ENCODE measurements at regions not wholly inside any gene's neighbourhood (a gene's known extent, or its start where the extent isn't known, plus 50 kb on each side); places are given as distances from the start of the nearest gene placed in this dataset.

DNA sequence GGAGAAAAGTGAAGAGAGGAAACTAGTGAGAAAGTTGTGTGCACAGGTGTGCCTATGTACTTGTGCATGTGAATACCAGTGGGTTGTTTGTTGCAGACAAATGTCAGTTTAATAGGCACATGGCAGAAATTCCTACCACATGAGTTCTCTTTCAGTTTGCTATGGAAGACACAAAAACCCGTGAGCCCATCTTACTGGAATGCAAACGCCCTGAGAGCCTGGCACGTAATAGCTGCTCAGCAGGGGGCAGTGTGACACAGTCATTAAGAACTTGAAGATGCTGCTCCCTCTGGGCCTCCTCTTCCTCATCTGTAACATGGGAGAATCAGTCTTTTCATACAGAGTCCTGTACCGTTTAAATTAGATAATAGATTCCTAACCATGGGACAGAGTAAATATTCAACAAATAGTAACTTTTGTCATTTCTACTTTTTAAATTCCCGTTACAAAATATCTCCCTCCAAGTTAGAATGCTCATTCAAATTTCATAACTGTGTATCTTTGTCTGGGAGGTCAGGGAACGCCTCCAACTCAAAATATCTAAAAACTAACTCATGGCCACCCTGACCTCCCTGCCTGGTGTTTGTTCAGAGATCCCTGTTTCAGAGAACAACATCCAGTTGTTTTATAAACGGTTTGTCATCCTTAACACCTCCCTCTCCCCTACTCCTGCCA, 802.9 kb downstream of the MAFB start:
- Histone ChIP-seq H4K5ac (ENCODE audit: insufficient read length, low read depth, low read length) (no peak overlapping the region), H4K91ac (replicated peaks; ENCODE audit: insufficient read length, low read length) (peak overlapping the region; percentile 78), H3K9ac (replicated peaks in 1 of 4; ENCODE audit: extremely low read depth in 1 of 4, low read depth in 3 of 4, low read length in 3 of 4) (no peak overlapping the region), H3K27ac (ENCODE audit: low read depth, low read length) (no peak overlapping the region), H3K4ac (replicated peaks; ENCODE audit: insufficient read length, low read depth, low read length) (no peak overlapping the region), H3K36me3 (ENCODE audit: control insufficient read depth in 2 of 4, insufficient read depth in 4 of 4, low read length in 3 of 4) (no peaks in the 10 kb centered on the region), H3K18ac (ENCODE audit: extremely low read depth, low read length) (peak overlapping the region; percentile 76; the same call in 1 of the 2 replicates), H3K79me1 (ENCODE audit: low read depth, low read length) (no peaks in the 10 kb centered on the region), H3K9me3 (ENCODE audit: insufficient read depth in 2 of 2, low read depth in 1 of 2, low read length in 1 of 2) (peaks cover 7 to 8% of the 10 kb centered on the region in 2 experiments; a peak in 3 of 4 replicates), H2AK5ac (ENCODE audit: low read depth, low read length) (no peak overlapping the region; the same call in 1 of the 2 replicates), H4K20me1 (replicated peaks in 1 of 2; ENCODE audit: control insufficient read depth in 1 of 2, insufficient read depth in 2 of 2, low read length in 2 of 2) (no peaks in the 10 kb centered on the region), H3K23me2 (ENCODE audit: low read depth, low read length) (no peaks in the 10 kb centered on the region), H2BK12ac (ENCODE audit: low read depth, low read length) (no peak overlapping the region), H4K8ac (ENCODE audit: extremely low read depth, insufficient read depth, low read length) (no peak overlapping the region), H3K4me3 (ENCODE audit: extremely low read depth in 1 of 4, insufficient read depth in 2 of 4, low read depth in 3 of 4, low read length in 4 of 4) (no peak overlapping the region), H3K4me2 (ENCODE audit: insufficient read depth in 1 of 2, low read depth in 2 of 2, low read length in 2 of 2) (no peak overlapping the region), H3K56ac (replicated peaks; ENCODE audit: insufficient read length, low read depth, low read length) (no peak overlapping the region), H2BK15ac (ENCODE audit: low read length) (no peak overlapping the region), H3K27me3 (replicated peaks in 1 of 4; ENCODE audit: control insufficient read depth in 3 of 4, extremely low read depth in 1 of 4, insufficient read depth in 3 of 4, low read length in 3 of 4) (no peaks in the 10 kb centered on the region), H3K79me2 (ENCODE audit: control insufficient read depth in 1 of 2, insufficient read depth in 2 of 2, low read length in 2 of 2) (no peaks in the 10 kb centered on the region), H2AFZ (ENCODE audit: low read length) (0 out of 2 replicates have a peak overlapping the region, but pooled peaks have one; percentile 26), H2BK120ac (replicated peaks; ENCODE audit: low read depth, low read length) (no peak overlapping the region), H3K14ac (ENCODE audit: insufficient read length) (no peak overlapping the region), H3K23ac (ENCODE audit: insufficient read length) (no peak overlapping the region), H2BK20ac (ENCODE audit: low read length) (peak overlapping the region; percentile 26; the same call in 1 of the 2 replicates), H2BK5ac (ENCODE audit: low read depth, low read length) (0 out of 2 replicates have a peak overlapping the region, but pooled peaks have one; percentile 32), H3K4me1 (replicated peaks in 1 of 4; ENCODE audit: control insufficient read depth in 3 of 4, insufficient read depth in 4 of 4, low read length in 3 of 4) (0 out of 7 replicates have a peak, but pooled peaks cover 0 to 3% (median 0%) of the 10 kb centered on the region in 4 experiments)
- POLR2A ChIA-PET (ENCODE audit: partially characterized antibody): interaction anchor here (0.6 kb wide), 1 partner anchor 390 kb away, joined by 3 read pairs; no protein-coding TSS in a partner anchor
- peak; percentile 82 for FAIRE-seq
- DNase-seq (ENCODE audit: low read depth in 1 of 2, low spot score in 2 of 2): peak; percentile 66 to 80
- CTCF ChIA-PET (ENCODE audit: partially characterized antibody): interaction anchor here (2.8 kb wide), 1 partner anchor 12 kb away, joined by 7 read pairs; no protein-coding TSS in a partner anchor
- 76% methylated on average over 7 of the region's 7 CpGs; no CpG with 5 or more reads in 1 of the 2 experiments for WGBS, 2 experiments (ENCODE audit: extremely low coverage in 1 of 2, insufficient coverage in 1 of 2, insufficient read length in 1 of 2, insufficient replicate concordance in 2 of 2, low coverage in 1 of 2, low lambda C conversion rate in 2 of 2, missing lambda C conversion rate in 1 of 2)
- TF ChIP-seq RAD21 (IDR thresholded peaks at IDR 0.05 in 1 of 2, conservative IDR thresholded peaks at IDR 0.05 in 1 of 2; ENCODE audit: low read depth in 2 of 2, low read length in 2 of 2) (peak; percentile 82 to 84), ZNF274 (IDR thresholded peaks at IDR 0.05; ENCODE audit: borderline replicate concordance, extremely low read depth, low read length) (peak; percentile 20; the same call in 1 of the 2 replicates), SAP30 (IDR thresholded peaks at IDR 0.05; ENCODE audit: insufficient read depth, insufficient replicate concordance, low read length) (no peak), CHD1 (IDR thresholded peaks at IDR 0.05; ENCODE audit: low read depth, low read length) (no peak), JUND (IDR thresholded peaks at IDR 0.05; ENCODE audit: low read length) (0 out of 2 replicates have a peak, but pooled peaks have one; percentile 11), TEAD4 (IDR thresholded peaks at IDR 0.05; ENCODE audit: low read depth, low read length) (peak; percentile 81)
- TF ChIP-seq, protein P1, sequence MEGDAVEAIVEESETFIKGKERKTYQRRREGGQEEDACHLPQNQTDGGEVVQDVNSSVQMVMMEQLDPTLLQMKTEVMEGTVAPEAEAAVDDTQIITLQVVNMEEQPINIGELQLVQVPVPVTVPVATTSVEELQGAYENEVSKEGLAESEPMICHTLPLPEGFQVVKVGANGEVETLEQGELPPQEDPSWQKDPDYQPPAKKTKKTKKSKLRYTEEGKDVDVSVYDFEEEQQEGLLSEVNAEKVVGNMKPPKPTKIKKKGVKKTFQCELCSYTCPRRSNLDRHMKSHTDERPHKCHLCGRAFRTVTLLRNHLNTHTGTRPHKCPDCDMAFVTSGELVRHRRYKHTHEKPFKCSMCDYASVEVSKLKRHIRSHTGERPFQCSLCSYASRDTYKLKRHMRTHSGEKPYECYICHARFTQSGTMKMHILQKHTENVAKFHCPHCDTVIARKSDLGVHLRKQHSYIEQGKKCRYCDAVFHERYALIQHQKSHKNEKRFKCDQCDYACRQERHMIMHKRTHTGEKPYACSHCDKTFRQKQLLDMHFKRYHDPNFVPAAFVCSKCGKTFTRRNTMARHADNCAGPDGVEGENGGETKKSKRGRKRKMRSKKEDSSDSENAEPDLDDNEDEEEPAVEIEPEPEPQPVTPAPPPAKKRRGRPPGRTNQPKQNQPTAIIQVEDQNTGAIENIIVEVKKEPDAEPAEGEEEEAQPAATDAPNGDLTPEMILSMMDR (IDR thresholded peaks at IDR 0.05; ENCODE audit: control extremely low read depth in 1 of 3, insufficient read depth in 1 of 3, low read depth in 1 of 3, low read length in 3 of 3): peak; percentile 60 to 66 (median 63)
